ENCODE measurements at regions not wholly inside any gene's neighbourhood (a gene's known extent, or its start where the extent isn't known, plus 50 kb on each side); places are given as distances from the start of the nearest gene placed in this dataset.
"Not testable (repeated sequence)": the region's sequence is repeated elsewhere in the genome, so short reads cannot be mapped to it uniquely, and the experiment has no call there.

- DNase-seq (ENCODE audit: low read depth in 4 of 4, low spot score in 3 of 4), result no peak
Observed at GRCh38 chr10:111261081-111261615, 184.3 kb downstream of the ADRA2A start.

- no peak for DNase-seq (ENCODE audit: low read depth in 4 of 4, low spot score in 3 of 4)
Observed at GRCh38 chr10:111265341-111265740, 188.5 kb downstream of the ADRA2A start.

GRCh38 chr10:111266165-111266564 lies 189.3 kb downstream of the ADRA2A start:
- DNase-seq (ENCODE audit: low read depth in 4 of 4, low spot score in 3 of 4), result no peak

GRCh38 chr10:111267673-111268072 lies 190.8 kb downstream of the ADRA2A start:
- no peak for DNase-seq (ENCODE audit: low read depth in 4 of 4, low spot score in 3 of 4)

- no peak for DNase-seq (ENCODE audit: low read depth in 4 of 4, low spot score in 3 of 4)
Observed at GRCh38 chr10:111273235-111273634, 196.4 kb downstream of the ADRA2A start.

GRCh38 chr10:111273635-111274034 lies 196.8 kb downstream of the ADRA2A start:
- no peak for DNase-seq (ENCODE audit: low read depth in 4 of 4, low spot score in 3 of 4)

GRCh38 chr10:111275091-111275490 lies 198.3 kb downstream of the ADRA2A start:
- DNase-seq (ENCODE audit: low read depth in 4 of 4, low spot score in 3 of 4), result no peak

GRCh38 chr10:111277661-111278060 lies 200.8 kb downstream of the ADRA2A start:
- no peak for DNase-seq (ENCODE audit: low read depth in 4 of 4, low spot score in 3 of 4)

- DNase-seq (ENCODE audit: low read depth in 4 of 4, low spot score in 3 of 4), result no peak
Observed at GRCh38 chr10:111278266-111278665, 201.4 kb downstream of the ADRA2A start.

GRCh38 chr10:111281516-111281915 lies 204.7 kb downstream of the ADRA2A start:
- no peak for DNase-seq (ENCODE audit: low read depth in 4 of 4, low spot score in 3 of 4)

GRCh38 chr10:111289461-111289860 lies 212.6 kb downstream of the ADRA2A start:
- no peak for DNase-seq (ENCODE audit: low read depth in 4 of 4, low spot score in 3 of 4)

- no peak for DNase-seq (ENCODE audit: low read depth in 4 of 4, low spot score in 3 of 4)
Observed at GRCh38 chr10:111290649-111291048, 213.8 kb downstream of the ADRA2A start.

GRCh38 chr10:111295788-111296187 lies 219.0 kb downstream of the ADRA2A start:
- no peak for DNase-seq (ENCODE audit: low read depth in 4 of 4, low spot score in 3 of 4)

GRCh38 chr10:111297351-111297848 lies 220.6 kb downstream of the ADRA2A start:
- no peak for DNase-seq (ENCODE audit: low read depth in 4 of 4, low spot score in 3 of 4)

- DNase-seq (ENCODE audit: low read depth in 4 of 4, low spot score in 3 of 4), result no peak
Observed at GRCh38 chr10:111298031-111298430, 221.2 kb downstream of the ADRA2A start.

- DNase-seq (ENCODE audit: low read depth in 4 of 4, low spot score in 3 of 4), result no peak
Observed at GRCh38 chr10:111299037-111299436, 222.2 kb downstream of the ADRA2A start.

- DNase-seq (ENCODE audit: low read depth in 4 of 4, low spot score in 3 of 4), result no peak
Observed at GRCh38 chr10:111303887-111304286, 227.1 kb downstream of the ADRA2A start.

- peak in 3 of 4 donors; percentile 16 to 40 (median 18) for DNase-seq (ENCODE audit: low read depth in 4 of 4, low spot score in 3 of 4)
Observed at GRCh38 chr10:111316722-111317212, 239.9 kb downstream of the ADRA2A start.

- no peak for DNase-seq (ENCODE audit: low read depth in 4 of 4, low spot score in 3 of 4)
Observed at GRCh38 chr10:111319866-111320265, 243.0 kb downstream of the ADRA2A start.

- DNase-seq (ENCODE audit: low read depth in 4 of 4, low spot score in 3 of 4), result no peak
Observed at GRCh38 chr10:111323389-111323966, 246.6 kb downstream of the ADRA2A start.

GRCh38 chr10:111332174-111332573 lies 255.3 kb downstream of the ADRA2A start:
- DNase-seq (ENCODE audit: low read depth in 4 of 4, low spot score in 3 of 4), result not testable (repeated sequence)

GRCh38 chr10:111335826-111336225 lies 259.0 kb downstream of the ADRA2A start:
- no peak for DNase-seq (ENCODE audit: low read depth in 4 of 4, low spot score in 3 of 4)

All from left renal pelvis (tissue), 4 donors.